IMR-90 (cell line): ENCODE measurements at regions not wholly inside any gene's neighbourhood (a gene's known extent, or its start where the extent isn't known, plus 50 kb on each side); places are given as distances from the start of the nearest gene placed in this dataset.

Experiments used
- ATAC-seq: fragments of 200-7000 bp; cut with Tn5 transposase; 2 replicates; pipeline ENCODE4 v1.9.1; 2020; ENCODE audit warnings: low read depth, mild to moderate bottlenecking, moderate library complexity
- BruUV-seq: library from RNA; stranded (reverse); fragments of 400-500 nt; replicated peaks from 2 replicates; lab custom pipeline; 2021; lab: Mats Ljungman, UMichigan
- CTCF ChIA-PET: fragments of 300-600 bp; formaldehyde crosslinking; extraction: SDS; loops from one replicate; lab custom pipeline; 2021; ENCODE audit warnings: antibody characterized with exemption; lab: Yijun Ruan, JAX
- POLR2A ChIA-PET: fragments of 300-600 bp; sonication (Branson Sonifier 250); formaldehyde crosslinking; loops from one replicate; lab custom pipeline; 2022; ENCODE audit warnings: antibody characterized with exemption; ENCODE audit not compliant: unreplicated experiment; lab: Charles Lee
- DNase-seq: peaks from one replicate; pipeline ENCODE4 v3.0.0; 2013
- H2AFZ ChIP-seq: replicated peaks from 2 replicates; pipeline ENCODE3; 2013; ENCODE audit warnings: low read length, mild to moderate bottlenecking; ENCODE audit not compliant: poor library complexity
- H2AK5ac ChIP-seq: 2 replicates; pipeline ENCODE4 v1.6.1; 2013; ENCODE audit warnings: low read depth, low read length, inconsistent platforms
- H2AK9ac ChIP-seq: replicated peaks from 2 replicates; pipeline ENCODE3; 2013; ENCODE audit warnings: mild to moderate bottlenecking, low read depth, low read length, moderate library complexity; ENCODE audit not compliant: poor library complexity
- H2BK120ac ChIP-seq: 2 replicates; pipeline ENCODE4 v1.6.1; 2013; ENCODE audit warnings: low read depth, low read length, inconsistent platforms
- H2BK15ac ChIP-seq: 3 replicates; pipeline ENCODE4 v1.6.1; 2013; ENCODE audit warnings: low read depth, low read length, inconsistent platforms
- H2BK20ac ChIP-seq: 2 replicates; pipeline ENCODE4 v1.6.1; 2013; ENCODE audit warnings: low read depth, mild to moderate bottlenecking, inconsistent platforms, low read length, moderate library complexity
- H2BK5ac ChIP-seq: 2 replicates; pipeline ENCODE4 v1.6.1; 2013; ENCODE audit warnings: mild to moderate bottlenecking, low read depth, low read length, inconsistent platforms; ENCODE audit not compliant: poor library complexity, severe bottlenecking
- H3K14ac ChIP-seq: replicated peaks from 2 replicates; pipeline ENCODE4 v1.6.1; 2013; ENCODE audit warnings: low read depth, low read length, inconsistent platforms
- H3K18ac ChIP-seq: 2 replicates; pipeline ENCODE4 v1.6.1; 2013; ENCODE audit warnings: low read depth, low read length, control low read depth
- H3K23ac ChIP-seq: 2 replicates; pipeline ENCODE4 v1.6.1; 2013; ENCODE audit warnings: low read depth, low read length, inconsistent platforms
- H3K27ac ChIP-seq: 2 replicates; pipeline ENCODE4 v1.5.1; 2013; ENCODE audit warnings: mild to moderate bottlenecking, control low read depth, low read length; ENCODE audit not compliant: insufficient read depth
- H3K27me3 ChIP-seq: 2 replicates; pipeline ENCODE4 v1.6.1; 2013; ENCODE audit warnings: low read length; ENCODE audit not compliant: control insufficient read depth, insufficient read depth
- H3K36me3 ChIP-seq: 2 replicates; pipeline ENCODE4 v1.6.1; 2013; ENCODE audit warnings: low read length, mixed read lengths; ENCODE audit not compliant: control insufficient read depth, insufficient read depth
- H3K4ac ChIP-seq: 2 replicates; pipeline ENCODE4 v1.6.1; 2013; ENCODE audit warnings: low read depth, low read length, inconsistent platforms
- H3K4me1 ChIP-seq: 2 replicates; pipeline ENCODE4 v1.6.1; 2013; ENCODE audit warnings: low read length, mixed read lengths; ENCODE audit not compliant: control insufficient read depth, insufficient read depth
- H3K4me2 ChIP-seq: 2 replicates; pipeline ENCODE4 v1.6.1; 2013; ENCODE audit warnings: low read depth, mild to moderate bottlenecking, control low read depth, low read length, moderate library complexity
- H3K4me3 ChIP-seq: 2 replicates; pipeline ENCODE4 v1.5.1; 2013; ENCODE audit warnings: low read depth, mild to moderate bottlenecking, control low read depth, low read length, moderate library complexity; ENCODE audit not compliant: insufficient read depth
- H3K56ac ChIP-seq: 2 replicates; pipeline ENCODE4 v1.6.1; 2013; ENCODE audit warnings: low read length, inconsistent platforms; ENCODE audit not compliant: insufficient read depth; ENCODE audit errors: extremely low read depth
- H3K79me1 ChIP-seq, 2 experiments: 2 replicates each; pipeline ENCODE4 v1.6.1; 2013; ENCODE audit warnings: low read length in 2 of 2, inconsistent platforms in 1 of 2, low read depth in 1 of 2
- H3K9ac ChIP-seq: 2 replicates; pipeline ENCODE4 v1.6.1; 2013; ENCODE audit warnings: low read depth, low read length, control low read depth
- H3K9me1 ChIP-seq: 2 replicates; pipeline ENCODE4 v1.6.1; 2013; ENCODE audit warnings: low read length, inconsistent platforms; ENCODE audit not compliant: insufficient read depth
- H3K9me3 ChIP-seq: 2 replicates; pipeline ENCODE4 v1.6.1; 2013; ENCODE audit warnings: low read length; ENCODE audit not compliant: control insufficient read depth, insufficient read depth
- H4K20me1 ChIP-seq: 2 replicates; pipeline ENCODE4 v1.6.1; 2013; ENCODE audit warnings: low read length, inconsistent platforms; ENCODE audit not compliant: insufficient read depth
- H4K5ac ChIP-seq: 2 replicates; pipeline ENCODE4 v1.6.1; 2013; ENCODE audit warnings: mild to moderate bottlenecking, low read depth, low read length, control low read depth
- H4K8ac ChIP-seq, 2 experiments: 2 replicates each; pipeline ENCODE4 v1.6.1; 2013; ENCODE audit warnings: low read depth in 2 of 2, low read length in 2 of 2, control low read depth in 1 of 2, inconsistent platforms in 1 of 2
- H4K91ac ChIP-seq: 2 replicates; pipeline ENCODE4 v1.6.1; 2013; ENCODE audit warnings: low read depth, low read length, inconsistent platforms; ENCODE audit not compliant: insufficient read depth
- BHLHE40 ChIP-seq: fragments of 150-350 bp; IDR thresholded peaks from 2 replicates; pipeline ENCODE4 v1.6.1; 2016; ENCODE audit warnings: mild to moderate bottlenecking, low read depth, low read length
- CHD1 ChIP-seq: IDR thresholded peaks from 2 replicates; pipeline ENCODE4 v1.6.1; 2012; ENCODE audit warnings: low read depth, low read length, improper control_type of control experiment
- WGBS, 2 experiments: methylation state at CpG; one replicate each; pipeline versions ENCODE4 v1.1.5 to v1.1.7; 2013; ENCODE audit warnings: missing lambda C conversion rate in 2 of 2; ENCODE audit not compliant: insufficient read length in 1 of 2; ENCODE audit errors: extremely low coverage in 2 of 2; 5-methylcytosine and 5-hydroxymethylcytosine counted together
- dilution Hi-C: fragments of 300-500 bp; cut with HindIII; formaldehyde crosslinking; loops from one replicate; pipeline ENCODE4 v1.14.3; 2018; ENCODE audit warnings: low sequenced_read_pairs; ENCODE audit not compliant: unreplicated experiment
- in situ Hi-C: fragments of 300-500 bp; cut with MboI; formaldehyde crosslinking; loops from 3 replicates; pipeline ENCODE4 v1.14.3; 2019; ENCODE audit warnings: low sequenced_read_pairs, inconsistent platforms, mixed read lengths
- intact Hi-C: fragments of 100-400 bp; cut with micrococcal nuclease; formaldehyde crosslinking; loops from 2 replicates; pipeline ENCODE4 v1.10.0; 2022
- TF ChIP-seq, protein P1 (sequence below): fragments of 150-350 bp; IDR thresholded peaks from 2 replicates; pipeline ENCODE4 v1.6.1; 2017; ENCODE audit warnings: mild to moderate bottlenecking, antibody characterized with exemption, low read length, low read depth
- TF ChIP-seq, protein P2 (sequence below): fragments of 150-350 bp; IDR thresholded peaks from 2 replicates; pipeline ENCODE4 v1.6.1; 2016; ENCODE audit warnings: low read depth, mild to moderate bottlenecking, low read length, moderate library complexity, borderline replicate concordance

DNA sequence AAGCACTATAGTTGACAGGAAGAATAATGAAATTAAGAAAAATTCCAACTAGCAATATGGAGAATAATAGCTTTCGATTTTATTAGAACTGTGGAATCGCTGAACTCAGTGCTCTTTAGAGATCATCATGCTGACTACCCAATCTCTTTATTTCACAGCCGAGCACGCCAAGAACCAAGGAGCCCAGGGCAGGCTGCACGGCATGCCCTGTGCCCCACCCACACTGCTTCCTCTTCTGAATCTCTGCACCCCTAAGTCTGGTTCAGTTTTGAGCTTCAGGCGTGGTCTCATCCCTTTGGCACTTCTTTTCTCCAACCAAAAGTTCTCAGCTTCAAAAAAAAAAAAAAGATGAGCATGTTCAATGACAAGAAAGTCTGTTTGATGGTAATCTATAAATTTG, 92.4 kb upstream of the ZNF800 start:
- no peak overlapping the region for H2BK120ac ChIP-seq
- H2BK5ac ChIP-seq = no peak overlapping the region
- no peaks in the 10 kb centered on the region for H3K36me3 ChIP-seq
- no peaks in the 10 kb centered on the region for H4K20me1 ChIP-seq
- in situ Hi-C loops (no loop called here), dilution Hi-C loops (no loop called here), intact Hi-C loops (no loop called here)
- no peak overlapping the region for H2AK9ac ChIP-seq
- TF ChIP-seq, protein P1, sequence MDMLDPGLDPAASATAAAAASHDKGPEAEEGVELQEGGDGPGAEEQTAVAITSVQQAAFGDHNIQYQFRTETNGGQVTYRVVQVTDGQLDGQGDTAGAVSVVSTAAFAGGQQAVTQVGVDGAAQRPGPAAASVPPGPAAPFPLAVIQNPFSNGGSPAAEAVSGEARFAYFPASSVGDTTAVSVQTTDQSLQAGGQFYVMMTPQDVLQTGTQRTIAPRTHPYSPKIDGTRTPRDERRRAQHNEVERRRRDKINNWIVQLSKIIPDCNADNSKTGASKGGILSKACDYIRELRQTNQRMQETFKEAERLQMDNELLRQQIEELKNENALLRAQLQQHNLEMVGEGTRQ = no peak
- TF ChIP-seq, protein P2, sequence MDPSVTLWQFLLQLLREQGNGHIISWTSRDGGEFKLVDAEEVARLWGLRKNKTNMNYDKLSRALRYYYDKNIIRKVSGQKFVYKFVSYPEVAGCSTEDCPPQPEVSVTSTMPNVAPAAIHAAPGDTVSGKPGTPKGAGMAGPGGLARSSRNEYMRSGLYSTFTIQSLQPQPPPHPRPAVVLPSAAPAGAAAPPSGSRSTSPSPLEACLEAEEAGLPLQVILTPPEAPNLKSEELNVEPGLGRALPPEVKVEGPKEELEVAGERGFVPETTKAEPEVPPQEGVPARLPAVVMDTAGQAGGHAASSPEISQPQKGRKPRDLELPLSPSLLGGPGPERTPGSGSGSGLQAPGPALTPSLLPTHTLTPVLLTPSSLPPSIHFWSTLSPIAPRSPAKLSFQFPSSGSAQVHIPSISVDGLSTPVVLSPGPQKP = no peak
- TF ChIP-seq BHLHE40 (no peak), CHD1 (no peak)
- no peaks in the 10 kb centered on the region; the same call in 1 of the 2 replicates for H3K27me3 ChIP-seq
- H3K14ac ChIP-seq = no peak overlapping the region
- no peak overlapping the region for H3K27ac ChIP-seq
- H3K4ac ChIP-seq = no peak overlapping the region
- no peak overlapping the region for H3K4me2 ChIP-seq
- H4K8ac ChIP-seq = no peak overlapping the region
- H3K23ac ChIP-seq = no peak overlapping the region
- no peak overlapping the region for H3K18ac ChIP-seq
- BruUV-seq = no TSS peak
- no peak overlapping the region for H3K56ac ChIP-seq
- H4K91ac ChIP-seq = no peak overlapping the region
- no peak overlapping the region for H2BK20ac ChIP-seq
- no peaks in the 10 kb centered on the region for H3K4me1 ChIP-seq
- no peak overlapping the region for H3K9ac ChIP-seq
- POLR2A ChIA-PET = no interaction called here
- H2AK5ac ChIP-seq = no peak overlapping the region
- H2BK15ac ChIP-seq = no peak overlapping the region
- no peaks in the 10 kb centered on the region for H3K9me3 ChIP-seq
- H3K4me3 ChIP-seq = no peak overlapping the region
- DNase-seq (no peak), ATAC-seq (no peak)
- H3K79me1 ChIP-seq = no peaks in the 10 kb centered on the region
- H3K9me1 ChIP-seq = no peaks in the 10 kb centered on the region
- no peak overlapping the region for H4K5ac ChIP-seq
- H2AFZ ChIP-seq = no peak overlapping the region
- CTCF ChIA-PET = no interaction called here
- no CpG with 5 or more reads among the region's 6 CpGs for WGBS, 2 experiments
